WTC11 (cell line): ENCODE measurements at regions not wholly inside any gene's neighbourhood (a gene's known extent, or its start where the extent isn't known, plus 50 kb on each side); places are given as distances from the start of the nearest gene placed in this dataset.

Experiments used
- ATAC-seq: fragments of 200-7000 bp; cut with Tn5 transposase; 2 replicates; pipeline ENCODE4 v1.10.0; 2021; ENCODE audit warnings: mild to moderate bottlenecking, moderate library complexity
- CTCF ChIA-PET: fragments of 300-600 bp; sonication (Branson Sonifier 250); formaldehyde crosslinking; loops from one replicate; lab custom pipeline; 2021; ENCODE audit warnings: antibody characterized with exemption; lab: Charles Lee
- POLR2A ChIA-PET: fragments of 350-600 bp; sonication (Branson Sonifier 250); formaldehyde crosslinking; loops from one replicate; lab custom pipeline; 2021; ENCODE audit warnings: antibody characterized with exemption; lab: Charles Lee
- DNase-seq: peaks from one replicate; pipeline ENCODE4 v3.0.0; 2021; ENCODE audit warnings: low spot score
- H3K27ac Mint-ChIP-seq: 2 replicates; pipeline ENCODE4 v1.8.0; 2021; ENCODE audit warnings: mixed read lengths
- H3K27me3 Mint-ChIP-seq: 2 replicates; pipeline ENCODE4 v1.8.0; 2021; ENCODE audit warnings: low read depth, mild to moderate bottlenecking, moderate library complexity, mixed read lengths
- H3K36me3 Mint-ChIP-seq: 2 replicates; pipeline ENCODE4 v1.8.0; 2021; ENCODE audit warnings: mixed read lengths
- H3K4me1 Mint-ChIP-seq: 2 replicates; pipeline ENCODE4 v1.8.0; 2022; ENCODE audit warnings: mixed read lengths
- H3K4me3 Mint-ChIP-seq: 2 replicates; pipeline ENCODE4 v1.8.0; 2021; ENCODE audit warnings: mild to moderate bottlenecking, moderate library complexity, mixed read lengths
- H3K9me3 Mint-ChIP-seq: 2 replicates; pipeline ENCODE4 v1.8.0; 2021; ENCODE audit warnings: mixed read lengths
- AR ChIP-seq: fragments of 250-450 bp; sonication (Bioruptor Pico); IDR thresholded peaks from 2 replicates; pipeline ENCODE4 v1.9.0; 2021; ENCODE audit warnings: mild to moderate bottlenecking
- CREB1 ChIP-seq: sonication (generic); formaldehyde crosslinking; IDR thresholded peaks from 2 replicates; pipeline ENCODE4 v1.8.0; 2023; ENCODE audit warnings: mild to moderate bottlenecking, missing genetic modification reagents
- CREM ChIP-seq: sonication (generic); formaldehyde crosslinking; IDR thresholded peaks from 2 replicates; pipeline ENCODE4 v1.8.1; 2022; ENCODE audit warnings: mild to moderate bottlenecking, missing genetic modification reagents, moderate library complexity
- ESRRA ChIP-seq: sonication (generic); formaldehyde crosslinking; IDR thresholded peaks from 2 replicates; pipeline ENCODE4 v1.8.1; 2022; ENCODE audit warnings: mild to moderate bottlenecking, missing genetic modification reagents, borderline replicate concordance
- ETV6 ChIP-seq: sonication (generic); formaldehyde crosslinking; IDR thresholded peaks from 2 replicates; pipeline ENCODE4 v1.8.1; 2022; ENCODE audit warnings: mild to moderate bottlenecking, missing genetic modification reagents
- GABPB1 ChIP-seq: sonication (generic); formaldehyde crosslinking; IDR thresholded peaks from 2 replicates; pipeline ENCODE4 v1.8.1; 2023; ENCODE audit warnings: mild to moderate bottlenecking, missing genetic modification reagents
- MLX ChIP-seq: sonication (generic); formaldehyde crosslinking; IDR thresholded peaks from 2 replicates; pipeline ENCODE4 v1.8.1; 2023; ENCODE audit warnings: mild to moderate bottlenecking, missing genetic modification reagents, moderate library complexity
- MXD4 ChIP-seq: fragments of 250-450 bp; sonication (Bioruptor Pico); IDR thresholded peaks from 2 replicates; pipeline ENCODE4 v1.8.0; 2021; ENCODE audit warnings: mild to moderate bottlenecking, moderate library complexity, borderline replicate concordance
- MYBL2 ChIP-seq: sonication (generic); formaldehyde crosslinking; IDR thresholded peaks from 2 replicates; pipeline ENCODE4 v1.8.1; 2023; ENCODE audit warnings: mild to moderate bottlenecking, moderate library complexity, missing genetic modification reagents
- NFYB ChIP-seq: sonication (generic); formaldehyde crosslinking; conservative IDR thresholded peaks from 2 replicates; pipeline ENCODE4 v1.8.0; 2022; ENCODE audit warnings: low read depth, missing genetic modification reagents
- NR1H2 ChIP-seq: sonication (generic); formaldehyde crosslinking; IDR thresholded peaks from 2 replicates; pipeline ENCODE4 v1.9.0; 2021; ENCODE audit warnings: mild to moderate bottlenecking, moderate library complexity, missing genetic modification reagents
- NR3C1 ChIP-seq: sonication (generic); formaldehyde crosslinking; conservative IDR thresholded peaks from 2 replicates; pipeline ENCODE4 v1.8.1; 2023; ENCODE audit warnings: low read depth, mild to moderate bottlenecking, missing genetic modification reagents
- PRRX2 ChIP-seq: fragments of 250-450 bp; sonication (Bioruptor Pico); IDR thresholded peaks from 2 replicates; pipeline ENCODE4 v1.8.0; 2021; ENCODE audit warnings: mild to moderate bottlenecking
- TEAD4 ChIP-seq: sonication (generic); formaldehyde crosslinking; IDR thresholded peaks from 2 replicates; pipeline ENCODE4 v1.8.0; 2022; ENCODE audit warnings: mild to moderate bottlenecking, missing genetic modification reagents
- ZNF138 ChIP-seq: sonication (generic); formaldehyde crosslinking; conservative IDR thresholded peaks from 2 replicates; pipeline ENCODE4 v1.8.1; 2022; ENCODE audit warnings: mild to moderate bottlenecking, moderate library complexity, missing genetic modification reagents
- ZNF512 ChIP-seq: sonication (generic); formaldehyde crosslinking; IDR thresholded peaks from 2 replicates; pipeline ENCODE4 v1.8.1; 2022; ENCODE audit warnings: missing genetic modification reagents, borderline replicate concordance
- ZNF671 ChIP-seq: fragments of 250-450 bp; sonication (Bioruptor Pico); IDR thresholded peaks from 2 replicates; pipeline ENCODE4 v1.8.0; 2021; ENCODE audit warnings: mild to moderate bottlenecking
- TF ChIP-seq, protein P1 (sequence below): fragments of 250-450 bp; sonication (Bioruptor Pico); IDR thresholded peaks from 2 replicates; pipeline ENCODE4 v1.9.0; 2021; ENCODE audit warnings: mild to moderate bottlenecking, borderline replicate concordance
- TF ChIP-seq, protein P2 (sequence below): sonication (generic); formaldehyde crosslinking; IDR thresholded peaks from 2 replicates; pipeline ENCODE4 v1.8.1; 2022; ENCODE audit warnings: low read depth, missing genetic modification reagents, borderline replicate concordance
- TF ChIP-seq, protein P3 (sequence below): sonication (generic); formaldehyde crosslinking; conservative IDR thresholded peaks from 2 replicates; pipeline ENCODE4 v1.8.1; 2023; ENCODE audit warnings: mild to moderate bottlenecking, low read depth, missing genetic modification reagents, moderate library complexity

DNA sequence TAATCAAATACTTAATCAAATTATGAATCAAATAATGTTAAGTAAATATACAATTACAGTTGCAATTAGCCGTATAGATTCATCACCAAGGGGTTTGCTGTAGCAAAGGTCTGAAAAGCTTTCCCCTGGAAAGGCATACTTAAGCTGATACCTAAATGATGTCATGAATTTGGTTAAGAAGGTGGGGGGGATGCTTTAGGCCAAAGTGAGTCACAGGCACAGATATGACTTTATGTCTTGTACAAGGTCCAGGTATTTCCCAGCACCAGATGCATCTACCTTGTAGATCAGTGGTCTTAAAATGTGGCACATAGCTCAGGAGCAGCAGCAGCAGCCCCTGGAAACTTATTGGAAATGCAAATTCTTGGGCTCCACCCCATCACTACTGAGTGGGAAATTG lies 557.3 kb upstream of the CDH4 start (continued):
- TF ChIP-seq, protein P1, sequence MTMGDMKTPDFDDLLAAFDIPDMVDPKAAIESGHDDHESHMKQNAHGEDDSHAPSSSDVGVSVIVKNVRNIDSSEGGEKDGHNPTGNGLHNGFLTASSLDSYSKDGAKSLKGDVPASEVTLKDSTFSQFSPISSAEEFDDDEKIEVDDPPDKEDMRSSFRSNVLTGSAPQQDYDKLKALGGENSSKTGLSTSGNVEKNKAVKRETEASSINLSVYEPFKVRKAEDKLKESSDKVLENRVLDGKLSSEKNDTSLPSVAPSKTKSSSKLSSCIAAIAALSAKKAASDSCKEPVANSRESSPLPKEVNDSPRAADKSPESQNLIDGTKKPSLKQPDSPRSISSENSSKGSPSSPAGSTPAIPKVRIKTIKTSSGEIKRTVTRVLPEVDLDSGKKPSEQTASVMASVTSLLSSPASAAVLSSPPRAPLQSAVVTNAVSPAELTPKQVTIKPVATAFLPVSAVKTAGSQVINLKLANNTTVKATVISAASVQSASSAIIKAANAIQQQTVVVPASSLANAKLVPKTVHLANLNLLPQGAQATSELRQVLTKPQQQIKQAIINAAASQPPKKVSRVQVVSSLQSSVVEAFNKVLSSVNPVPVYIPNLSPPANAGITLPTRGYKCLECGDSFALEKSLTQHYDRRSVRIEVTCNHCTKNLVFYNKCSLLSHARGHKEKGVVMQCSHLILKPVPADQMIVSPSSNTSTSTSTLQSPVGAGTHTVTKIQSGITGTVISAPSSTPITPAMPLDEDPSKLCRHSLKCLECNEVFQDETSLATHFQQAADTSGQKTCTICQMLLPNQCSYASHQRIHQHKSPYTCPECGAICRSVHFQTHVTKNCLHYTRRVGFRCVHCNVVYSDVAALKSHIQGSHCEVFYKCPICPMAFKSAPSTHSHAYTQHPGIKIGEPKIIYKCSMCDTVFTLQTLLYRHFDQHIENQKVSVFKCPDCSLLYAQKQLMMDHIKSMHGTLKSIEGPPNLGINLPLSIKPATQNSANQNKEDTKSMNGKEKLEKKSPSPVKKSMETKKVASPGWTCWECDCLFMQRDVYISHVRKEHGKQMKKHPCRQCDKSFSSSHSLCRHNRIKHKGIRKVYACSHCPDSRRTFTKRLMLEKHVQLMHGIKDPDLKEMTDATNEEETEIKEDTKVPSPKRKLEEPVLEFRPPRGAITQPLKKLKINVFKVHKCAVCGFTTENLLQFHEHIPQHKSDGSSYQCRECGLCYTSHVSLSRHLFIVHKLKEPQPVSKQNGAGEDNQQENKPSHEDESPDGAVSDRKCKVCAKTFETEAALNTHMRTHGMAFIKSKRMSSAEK (CRISPR knock-in tag): no peak
- TF ChIP-seq ZNF512 (CRISPR knock-in tag): no peak
- TF ChIP-seq, all 79 proteins: peak for 0

GRCh38 chr20:60695226-60696000 lies 556.6 kb upstream of the CDH4 start:
- H3K4me1 Mint-ChIP-seq: peaks cover 63% of the 10 kb centered on the region
- peaks cover 33% of the 10 kb centered on the region for H3K9me3 Mint-ChIP-seq
- TF ChIP-seq ESRRA (CRISPR knock-in tag): no peak
- TF ChIP-seq, protein P2, sequence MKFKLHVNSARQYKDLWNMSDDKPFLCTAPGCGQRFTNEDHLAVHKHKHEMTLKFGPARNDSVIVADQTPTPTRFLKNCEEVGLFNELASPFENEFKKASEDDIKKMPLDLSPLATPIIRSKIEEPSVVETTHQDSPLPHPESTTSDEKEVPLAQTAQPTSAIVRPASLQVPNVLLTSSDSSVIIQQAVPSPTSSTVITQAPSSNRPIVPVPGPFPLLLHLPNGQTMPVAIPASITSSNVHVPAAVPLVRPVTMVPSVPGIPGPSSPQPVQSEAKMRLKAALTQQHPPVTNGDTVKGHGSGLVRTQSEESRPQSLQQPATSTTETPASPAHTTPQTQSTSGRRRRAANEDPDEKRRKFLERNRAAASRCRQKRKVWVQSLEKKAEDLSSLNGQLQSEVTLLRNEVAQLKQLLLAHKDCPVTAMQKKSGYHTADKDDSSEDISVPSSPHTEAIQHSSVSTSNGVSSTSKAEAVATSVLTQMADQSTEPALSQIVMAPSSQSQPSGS: no peak
- TF ChIP-seq MYBL2: no peak
- no peak for TF ChIP-seq GABPB1
- TF ChIP-seq ZNF138 (CRISPR knock-in tag): no peak
- no peak for TF ChIP-seq MLX (CRISPR knock-in tag)
- TF ChIP-seq PRRX2 (CRISPR knock-in tag): no peak
- ATAC-seq (no peak), DNase-seq (no peak)
- H3K27me3 Mint-ChIP-seq: peaks cover 9% of the 10 kb centered on the region
- no peak overlapping the region for H3K27ac Mint-ChIP-seq
- H3K4me3 Mint-ChIP-seq: no peak overlapping the region
- H3K36me3 Mint-ChIP-seq: peaks cover 19% of the 10 kb centered on the region
- ChIA-PET CTCF (interaction anchor here (1.0 kb wide), 1 partner anchor 24 kb away, joined by 3 read pairs; no protein-coding TSS in a partner anchor), POLR2A (no interaction called here)

DNA sequence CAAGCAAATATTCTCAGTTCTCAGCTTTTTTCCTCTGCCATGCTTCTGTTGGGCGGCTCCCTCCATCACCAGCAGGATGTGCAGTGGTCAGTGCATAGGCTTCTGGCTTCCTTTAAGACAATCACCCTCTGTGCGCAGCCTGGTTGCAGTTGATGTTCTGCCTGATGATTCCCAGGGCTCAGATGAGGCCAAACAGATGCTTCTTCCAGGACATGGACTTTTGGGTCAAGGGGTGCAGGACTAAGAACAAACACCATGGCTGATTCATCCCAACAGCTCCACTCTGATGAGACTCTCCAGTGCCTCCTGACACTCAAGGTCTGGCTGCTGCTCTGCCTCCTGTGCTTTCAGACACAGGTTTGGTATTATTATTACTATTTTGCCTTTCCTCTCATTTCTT lies 554.8 kb upstream of the CDH4 start:
- ChIA-PET POLR2A (no interaction called here), CTCF (no interaction called here)
- Mint-ChIP-seq H3K4me3 (no peak overlapping the region), H3K9me3 (peaks cover 31% of the 10 kb centered on the region), H3K27ac (no peak overlapping the region), H3K27me3 (peaks cover 9% of the 10 kb centered on the region), H3K4me1 (peaks cover 49% of the 10 kb centered on the region), H3K36me3 (peaks cover 19% of the 10 kb centered on the region)
- ATAC-seq: no peak
- DNase-seq: no peak
- TF ChIP-seq NR3C1 (CRISPR knock-in tag): no peak
- no peak for TF ChIP-seq NR1H2 (CRISPR knock-in tag)
- TF ChIP-seq MXD4 (CRISPR knock-in tag): no peak
- no peak for TF ChIP-seq AR (CRISPR knock-in tag)
- no peak for TF ChIP-seq TEAD4 (CRISPR knock-in tag)
- TF ChIP-seq CREM: no peak
- no peak for TF ChIP-seq NFYB (CRISPR knock-in tag)
- no peak for TF ChIP-seq PRRX2 (CRISPR knock-in tag)
- TF ChIP-seq ETV6 (CRISPR knock-in tag): no peak
- TF ChIP-seq ZNF671 (CRISPR knock-in tag): no peak
- TF ChIP-seq CREB1 (CRISPR knock-in tag): no peak
- TF ChIP-seq, protein P3, sequence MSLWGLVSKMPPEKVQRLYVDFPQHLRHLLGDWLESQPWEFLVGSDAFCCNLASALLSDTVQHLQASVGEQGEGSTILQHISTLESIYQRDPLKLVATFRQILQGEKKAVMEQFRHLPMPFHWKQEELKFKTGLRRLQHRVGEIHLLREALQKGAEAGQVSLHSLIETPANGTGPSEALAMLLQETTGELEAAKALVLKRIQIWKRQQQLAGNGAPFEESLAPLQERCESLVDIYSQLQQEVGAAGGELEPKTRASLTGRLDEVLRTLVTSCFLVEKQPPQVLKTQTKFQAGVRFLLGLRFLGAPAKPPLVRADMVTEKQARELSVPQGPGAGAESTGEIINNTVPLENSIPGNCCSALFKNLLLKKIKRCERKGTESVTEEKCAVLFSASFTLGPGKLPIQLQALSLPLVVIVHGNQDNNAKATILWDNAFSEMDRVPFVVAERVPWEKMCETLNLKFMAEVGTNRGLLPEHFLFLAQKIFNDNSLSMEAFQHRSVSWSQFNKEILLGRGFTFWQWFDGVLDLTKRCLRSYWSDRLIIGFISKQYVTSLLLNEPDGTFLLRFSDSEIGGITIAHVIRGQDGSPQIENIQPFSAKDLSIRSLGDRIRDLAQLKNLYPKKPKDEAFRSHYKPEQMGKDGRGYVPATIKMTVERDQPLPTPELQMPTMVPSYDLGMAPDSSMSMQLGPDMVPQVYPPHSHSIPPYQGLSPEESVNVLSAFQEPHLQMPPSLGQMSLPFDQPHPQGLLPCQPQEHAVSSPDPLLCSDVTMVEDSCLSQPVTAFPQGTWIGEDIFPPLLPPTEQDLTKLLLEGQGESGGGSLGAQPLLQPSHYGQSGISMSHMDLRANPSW: no peak
